ENCODE measurements at regions not wholly inside any gene's neighbourhood (a gene's known extent, or its start where the extent isn't known, plus 50 kb on each side); places are given as distances from the start of the nearest gene placed in this dataset.

DNA sequence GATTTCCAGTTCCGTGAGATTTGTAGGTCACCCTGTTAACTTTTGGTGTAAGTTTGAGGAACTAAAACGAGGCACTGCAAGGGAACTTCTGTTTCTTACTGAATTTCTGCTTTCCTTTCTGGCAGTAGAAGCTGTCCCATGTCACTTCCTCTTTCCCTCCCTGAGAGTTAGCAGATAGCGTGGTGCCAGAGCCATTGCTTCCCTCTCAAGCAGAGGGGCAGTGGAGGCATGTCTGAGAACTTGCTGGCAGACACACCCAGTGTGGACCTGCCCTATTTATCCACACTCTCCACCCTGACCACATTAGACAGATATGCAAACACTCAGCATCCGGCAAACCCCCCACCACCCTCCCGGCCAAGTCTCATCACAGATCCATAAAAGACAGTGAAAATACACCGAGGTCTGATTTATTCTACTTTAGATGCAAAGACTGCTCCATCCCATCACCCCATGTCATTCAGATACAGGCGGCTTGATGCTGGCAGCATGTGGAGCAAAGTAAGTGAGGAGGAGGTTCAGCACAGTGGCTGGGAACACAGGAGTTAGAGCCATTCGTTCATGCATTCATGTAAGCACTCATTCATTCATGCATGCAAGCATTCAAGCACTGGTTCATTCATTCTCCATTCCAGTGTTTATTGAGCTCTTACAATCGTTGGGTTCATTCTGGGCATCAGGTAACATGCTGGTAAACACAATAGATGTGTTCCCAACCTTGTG is 324.7 kb downstream of the SHQ1 start:
- H3K36me3 ChIP-seq = no peaks in the 10 kb centered on the region
- H3K4me1 ChIP-seq = peaks cover 6% of the 10 kb centered on the region; the same call in 1 of the 2 replicates
- H3K9me3 ChIP-seq = no peaks in the 10 kb centered on the region
- DNase-seq = no peak
- H3K27me3 ChIP-seq = no peaks in the 10 kb centered on the region
- H3K4me3 ChIP-seq (ENCODE audit: low read depth, low read length) = no peak overlapping the region
- TF ChIP-seq CTCF (IDR thresholded peaks at IDR 0.05; ENCODE audit: low read depth, low read length) = no peak

DNA sequence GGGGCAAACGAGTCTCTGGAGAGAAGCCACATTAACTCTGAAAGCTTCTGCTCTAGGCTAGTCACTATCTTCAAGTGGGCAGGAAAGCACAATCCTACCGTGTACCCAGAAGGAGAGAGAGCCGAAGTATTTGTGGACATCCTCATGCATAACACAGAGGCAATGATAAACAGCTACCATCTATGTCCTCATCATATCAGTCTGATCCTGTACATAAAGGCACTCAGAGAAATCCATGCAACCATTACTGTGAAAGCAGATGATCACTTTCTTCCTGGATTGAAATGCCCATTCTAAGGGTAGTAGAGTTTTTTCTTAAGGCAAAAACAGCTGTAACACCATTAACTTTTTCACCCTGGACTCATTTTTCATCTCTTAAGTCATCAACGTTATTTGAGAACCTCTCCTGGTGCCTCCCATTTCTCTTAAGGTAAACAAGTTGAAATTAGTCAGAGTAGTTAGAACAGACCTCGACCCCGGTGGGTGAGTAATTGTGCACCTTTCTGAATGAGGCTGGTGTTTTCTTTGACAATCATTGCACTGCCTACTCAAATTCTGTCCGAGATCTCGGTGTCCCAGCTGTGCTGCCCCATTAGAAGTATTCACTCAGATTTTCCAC is 327.4 kb downstream of the SHQ1 start:
- TF ChIP-seq CTCF (IDR thresholded peaks at IDR 0.05; ENCODE audit: low read depth, low read length) = no peak
- H3K27me3 ChIP-seq = no peaks in the 10 kb centered on the region
- H3K4me1 ChIP-seq = peaks cover 16% of the 10 kb centered on the region
- no peak for DNase-seq
- no peaks in the 10 kb centered on the region for H3K36me3 ChIP-seq
- H3K9me3 ChIP-seq = no peaks in the 10 kb centered on the region
- H3K4me3 ChIP-seq (ENCODE audit: low read depth, low read length) = no peak overlapping the region

GRCh38 chr3:72519946-72520604 is 328.2 kb downstream of the SHQ1 start:
- H3K9me3 ChIP-seq = no peaks in the 10 kb centered on the region
- no peaks in the 10 kb centered on the region for H3K27me3 ChIP-seq
- DNase-seq = no peak
- no peak for TF ChIP-seq CTCF (IDR thresholded peaks at IDR 0.05; ENCODE audit: low read depth, low read length)
- no peaks in the 10 kb centered on the region for H3K36me3 ChIP-seq
- H3K4me3 ChIP-seq (ENCODE audit: low read depth, low read length) = no peak overlapping the region
- H3K4me1 ChIP-seq = peaks cover 16% of the 10 kb centered on the region

- Histone ChIP-seq H3K4me3 (ENCODE audit: low read depth, low read length) (no peak overlapping the region), H3K36me3 (no peaks in the 10 kb centered on the region), H3K27me3 (no peaks in the 10 kb centered on the region), H3K4me1 (peaks cover 10% of the 10 kb centered on the region), H3K9me3 (no peaks in the 10 kb centered on the region)
- no peak for TF ChIP-seq CTCF (IDR thresholded peaks at IDR 0.05; ENCODE audit: low read depth, low read length)
- peak; percentile 77 for DNase-seq
Measured at GRCh38 chr3:72517921-72518424, 330.3 kb downstream of the SHQ1 start.

DNA sequence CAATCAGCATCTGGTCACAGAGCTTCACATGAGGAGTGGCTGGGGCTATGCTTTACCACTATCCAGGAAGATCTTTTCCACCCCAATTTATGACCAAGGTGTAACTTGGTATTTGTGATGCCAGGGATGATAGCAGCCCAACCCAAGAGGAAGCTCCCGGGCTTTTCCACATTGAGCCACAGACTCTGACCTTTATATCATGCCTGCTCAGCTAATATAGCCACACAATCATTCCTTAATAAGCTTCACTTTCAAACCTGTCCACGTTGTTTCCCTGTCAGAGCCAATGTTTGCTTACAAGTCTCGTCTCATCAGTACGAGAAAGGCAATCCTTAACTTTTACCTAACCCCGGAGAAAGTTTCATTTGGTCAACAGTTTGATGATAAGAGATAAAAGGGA is 330.9 kb downstream of the SHQ1 start:
- H3K27me3 ChIP-seq = no peaks in the 10 kb centered on the region
- TF ChIP-seq CTCF (IDR thresholded peaks at IDR 0.05; ENCODE audit: low read depth, low read length) = no peak
- no peak for DNase-seq
- H3K4me1 ChIP-seq = peaks cover 10% of the 10 kb centered on the region
- no peaks in the 10 kb centered on the region for H3K36me3 ChIP-seq
- H3K4me3 ChIP-seq (ENCODE audit: low read depth, low read length) = no peak overlapping the region
- H3K9me3 ChIP-seq = no peaks in the 10 kb centered on the region

Measured in BE2C (cell line).